HEK293 (cell line): ENCODE measurements at regions not wholly inside any gene's neighbourhood (a gene's known extent, or its start where the extent isn't known, plus 50 kb on each side); places are given as distances from the start of the nearest gene placed in this dataset.

Source experiments
- CTCF ChIP-seq: fragments of 450-650 bp; formaldehyde crosslinking; IDR thresholded peaks from 2 replicates; pipeline ENCODE4 v1.5.1; 2016; ENCODE audit warnings: missing biosample characterization, missing genetic modification characterization
- KLF10 ChIP-seq: fragments of 450-650 bp; IDR thresholded peaks from 2 replicates; pipeline ENCODE4 v1.5.1; 2018; ENCODE audit warnings: missing biosample characterization, mild to moderate bottlenecking, missing genetic modification characterization
- KLF7 ChIP-seq: fragments of 450-650 bp; formaldehyde crosslinking; IDR thresholded peaks from 2 replicates; pipeline ENCODE4 v1.5.1; 2016; ENCODE audit warnings: missing biosample characterization, missing genetic modification characterization, borderline replicate concordance
- MZF1 ChIP-seq: fragments of 450-650 bp; formaldehyde crosslinking; IDR thresholded peaks from 2 replicates; pipeline ENCODE4 v1.5.1; 2017; ENCODE audit warnings: missing biosample characterization, missing genetic modification characterization, borderline replicate concordance
- PRDM1 ChIP-seq: fragments of 450-650 bp; formaldehyde crosslinking; IDR thresholded peaks from 2 replicates; pipeline ENCODE4; 2016; ENCODE audit warnings: missing biosample characterization, missing genetic modification characterization
- ZNF121 ChIP-seq: fragments of 450-650 bp; formaldehyde crosslinking; IDR thresholded peaks from 2 replicates; pipeline ENCODE4 v1.5.1; 2016; ENCODE audit warnings: missing biosample characterization, missing genetic modification characterization
- ZNF558 ChIP-seq: fragments of 450-650 bp; formaldehyde crosslinking; IDR thresholded peaks from 2 replicates; pipeline ENCODE4 v1.5.1; 2016; ENCODE audit warnings: missing biosample characterization, missing genetic modification characterization
- ZNF621 ChIP-seq: fragments of 450-650 bp; formaldehyde crosslinking; IDR thresholded peaks from 2 replicates; pipeline ENCODE4 v1.5.1; 2017; ENCODE audit warnings: missing biosample characterization, missing genetic modification characterization
- ZNF768 ChIP-seq: fragments of 450-650 bp; formaldehyde crosslinking; IDR thresholded peaks from 2 replicates; pipeline ENCODE4 v1.5.1; 2018; ENCODE audit warnings: missing biosample characterization, mild to moderate bottlenecking, missing genetic modification characterization
- TF ChIP-seq, protein P1 (sequence below): fragments of 450-650 bp; formaldehyde crosslinking; IDR thresholded peaks from 2 replicates; pipeline ENCODE4 v1.5.1; 2016; ENCODE audit warnings: missing biosample characterization, missing genetic modification characterization

DNA sequence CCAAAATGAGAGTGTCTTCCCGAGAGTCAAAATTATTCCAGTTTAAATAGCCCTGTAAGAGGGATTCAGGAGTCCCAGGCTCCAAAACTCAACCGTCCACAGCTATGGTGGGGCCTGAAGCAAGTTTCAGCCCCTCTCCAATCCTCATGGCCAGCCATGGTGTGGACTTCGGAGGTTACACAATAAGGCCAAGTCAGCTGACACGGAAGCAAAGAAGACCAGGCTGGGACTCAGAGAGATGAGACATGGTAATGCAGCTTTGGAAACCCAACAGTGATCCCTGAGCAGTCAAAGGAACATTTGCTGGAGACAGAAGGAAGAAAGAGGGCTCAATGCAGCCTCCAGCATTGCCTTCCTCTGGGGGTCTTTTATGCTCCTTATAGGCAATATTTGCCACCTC lies 324.6 kb upstream of the TLE3 start:
- TF ChIP-seq, protein P1, sequence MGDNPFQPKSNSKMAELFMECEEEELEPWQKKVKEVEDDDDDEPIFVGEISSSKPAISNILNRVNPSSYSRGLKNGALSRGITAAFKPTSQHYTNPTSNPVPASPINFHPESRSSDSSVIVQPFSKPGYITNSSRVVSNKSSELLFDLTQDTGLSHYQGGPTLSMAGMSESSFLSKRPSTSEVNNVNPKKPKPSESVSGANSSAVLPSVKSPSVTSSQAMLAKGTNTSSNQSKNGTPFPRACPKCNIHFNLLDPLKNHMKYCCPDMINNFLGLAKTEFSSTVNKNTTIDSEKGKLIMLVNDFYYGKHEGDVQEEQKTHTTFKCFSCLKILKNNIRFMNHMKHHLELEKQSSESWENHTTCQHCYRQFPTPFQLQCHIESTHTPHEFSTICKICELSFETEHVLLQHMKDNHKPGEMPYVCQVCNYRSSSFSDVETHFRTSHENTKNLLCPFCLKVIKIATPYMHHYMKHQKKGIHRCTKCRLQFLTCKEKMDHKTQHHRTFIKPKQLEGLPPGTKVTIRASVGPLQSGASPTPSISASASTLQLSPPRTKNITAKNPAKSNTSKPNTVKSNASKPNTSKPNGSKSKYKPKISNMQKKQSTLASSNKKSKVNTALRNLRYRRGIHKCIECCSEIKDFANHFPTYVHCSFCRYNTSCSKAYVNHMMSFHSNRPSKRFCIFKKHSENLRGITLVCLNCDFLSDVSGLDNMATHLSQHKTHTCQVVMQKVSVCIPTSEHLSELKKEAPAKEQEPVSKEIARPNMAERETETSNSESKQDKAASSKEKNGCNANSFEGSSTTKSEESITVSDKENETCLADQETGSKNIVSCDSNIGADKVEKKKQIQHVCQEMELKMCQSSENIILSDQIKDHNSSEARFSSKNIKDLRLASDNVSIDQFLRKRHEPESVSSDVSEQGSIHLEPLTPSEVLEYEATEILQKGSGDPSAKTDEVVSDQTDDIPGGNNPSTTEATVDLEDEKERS, result no peak
- TF ChIP-seq ZNF621 (tag by site-specific recombination) (no peak), MZF1 (tag by site-specific recombination) (no peak), CTCF (no peak), ZNF121 (tag by site-specific recombination) (no peak), ZNF768 (no peak), KLF7 (tag by site-specific recombination) (no peak), ZNF558 (no peak), KLF10 (no peak), PRDM1 (tag by site-specific recombination) (no peak)
